DND-41 (cell line): ENCODE measurements at regions not wholly inside any gene's neighbourhood (a gene's known extent, or its start where the extent isn't known, plus 50 kb on each side); places are given as distances from the start of the nearest gene placed in this dataset.

Experiments
- ATAC-seq: fragments of 200-7000 bp; cut with Tn5 transposase; 3 replicates; pipeline ENCODE4 v1.9.1; 2021; ENCODE audit warnings: low read depth; ENCODE audit not compliant: insufficient read depth
- DNase-seq: peaks from one replicate; pipeline ENCODE4 v3.0.0-alpha.2; 2020
- H2AFZ ChIP-seq: 2 replicates; pipeline ENCODE4 v1.6.0; 2012; ENCODE audit warnings: low read depth, low read length
- H3K27ac ChIP-seq: 2 replicates; pipeline ENCODE4 v1.5.1; 2012; ENCODE audit warnings: low read length, inconsistent platforms
- H3K27me3 ChIP-seq: fragments of 200-600 bp; sonication (generic); 2 replicates; pipeline ENCODE4 v1.6.0; 2012; ENCODE audit warnings: low read length, mild to moderate bottlenecking, inconsistent platforms; ENCODE audit not compliant: insufficient read depth, poor library complexity
- H3K36me3 ChIP-seq: 2 replicates; pipeline ENCODE4 v1.5.1; 2012; ENCODE audit warnings: low read length, inconsistent platforms; ENCODE audit not compliant: insufficient read depth
- H3K4me1 ChIP-seq: 2 replicates; pipeline ENCODE4 v1.5.1; 2012; ENCODE audit warnings: mild to moderate bottlenecking, low read length; ENCODE audit not compliant: insufficient read depth
- H3K4me2 ChIP-seq: 2 replicates; pipeline ENCODE4 v1.6.0; 2012; ENCODE audit warnings: mild to moderate bottlenecking, moderate library complexity, low read length, inconsistent platforms; ENCODE audit not compliant: insufficient read depth
- H3K4me3 ChIP-seq, 2 experiments: fragments of 200-600 bp in 1 of 2; shearing (Covaris generic) in 1 of 2; 2 replicates each; pipeline ENCODE4 v1.5.1; 2012 to 2016; ENCODE audit warnings: inconsistent platforms in 2 of 2, low read length in 2 of 2, mild to moderate bottlenecking in 2 of 2, low read depth in 1 of 2, moderate library complexity in 1 of 2
- H3K79me2 ChIP-seq: 2 replicates; pipeline ENCODE4 v1.6.0; 2012; ENCODE audit warnings: low read length, inconsistent platforms; ENCODE audit not compliant: insufficient read depth
- H3K9ac ChIP-seq: 2 replicates; pipeline ENCODE4 v1.6.0; 2012; ENCODE audit warnings: low read depth, mild to moderate bottlenecking, inconsistent platforms, low read length, moderate library complexity
- H3K9me3 ChIP-seq: 2 replicates; pipeline ENCODE4 v1.5.1; 2012; ENCODE audit warnings: low read length, moderate library complexity, mild to moderate bottlenecking, inconsistent platforms; ENCODE audit not compliant: insufficient read depth, severe bottlenecking
- H4K20me1 ChIP-seq: 2 replicates; pipeline ENCODE4 v1.6.0; 2012; ENCODE audit warnings: low read length; ENCODE audit not compliant: insufficient read depth
- EZH2 ChIP-seq: IDR thresholded peaks from 3 replicates; pipeline ENCODE4 v1.6.1; 2012; ENCODE audit warnings: borderline replicate concordance, low read depth, mild to moderate bottlenecking, moderate library complexity, low read length, inconsistent platforms; ENCODE audit not compliant: severe bottlenecking
- TF ChIP-seq, protein P1 (sequence below): IDR thresholded peaks from 2 replicates; pipeline ENCODE4 v1.5.1; 2012; ENCODE audit warnings: borderline replicate concordance, low read length, moderate library complexity, mild to moderate bottlenecking; ENCODE audit not compliant: poor library complexity, severe bottlenecking; ENCODE audit errors: extremely low read depth

GRCh38 chr7:115701141-115701540 is 329.4 kb downstream of the TFEC start:
- H3K79me2 ChIP-seq = no peaks in the 10 kb centered on the region
- no peak for ATAC-seq

DNA sequence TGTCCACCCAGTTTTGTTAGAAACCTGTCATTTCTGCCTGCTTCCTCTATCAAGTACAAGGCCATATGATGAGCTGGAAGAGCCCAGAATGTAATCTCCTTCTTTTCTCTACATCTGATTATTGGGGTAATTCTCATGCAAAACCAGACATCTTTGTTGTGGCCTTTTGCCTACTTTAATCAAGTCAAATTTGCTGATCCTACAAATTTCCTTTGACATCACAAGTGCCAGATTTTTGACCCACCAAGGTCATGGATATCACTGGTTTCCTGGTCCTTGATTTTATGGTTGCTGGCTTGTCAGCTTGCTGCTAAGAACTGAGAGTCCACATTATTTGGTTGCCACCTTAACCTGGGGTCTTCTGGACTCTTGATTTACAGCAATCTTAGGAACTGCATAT is 336.1 kb downstream of the TFEC start:
- no peaks in the 10 kb centered on the region for H3K79me2 ChIP-seq
- H3K36me3 ChIP-seq = no peaks in the 10 kb centered on the region
- no peak overlapping the region for H3K27ac ChIP-seq
- no peaks in the 10 kb centered on the region for H3K27me3 ChIP-seq
- no peak overlapping the region for H3K4me3 ChIP-seq
- TF ChIP-seq, protein P1, sequence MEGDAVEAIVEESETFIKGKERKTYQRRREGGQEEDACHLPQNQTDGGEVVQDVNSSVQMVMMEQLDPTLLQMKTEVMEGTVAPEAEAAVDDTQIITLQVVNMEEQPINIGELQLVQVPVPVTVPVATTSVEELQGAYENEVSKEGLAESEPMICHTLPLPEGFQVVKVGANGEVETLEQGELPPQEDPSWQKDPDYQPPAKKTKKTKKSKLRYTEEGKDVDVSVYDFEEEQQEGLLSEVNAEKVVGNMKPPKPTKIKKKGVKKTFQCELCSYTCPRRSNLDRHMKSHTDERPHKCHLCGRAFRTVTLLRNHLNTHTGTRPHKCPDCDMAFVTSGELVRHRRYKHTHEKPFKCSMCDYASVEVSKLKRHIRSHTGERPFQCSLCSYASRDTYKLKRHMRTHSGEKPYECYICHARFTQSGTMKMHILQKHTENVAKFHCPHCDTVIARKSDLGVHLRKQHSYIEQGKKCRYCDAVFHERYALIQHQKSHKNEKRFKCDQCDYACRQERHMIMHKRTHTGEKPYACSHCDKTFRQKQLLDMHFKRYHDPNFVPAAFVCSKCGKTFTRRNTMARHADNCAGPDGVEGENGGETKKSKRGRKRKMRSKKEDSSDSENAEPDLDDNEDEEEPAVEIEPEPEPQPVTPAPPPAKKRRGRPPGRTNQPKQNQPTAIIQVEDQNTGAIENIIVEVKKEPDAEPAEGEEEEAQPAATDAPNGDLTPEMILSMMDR = no peak
- no peak for TF ChIP-seq EZH2
- ATAC-seq (no peak), DNase-seq (no peak)
- H3K4me2 ChIP-seq = no peak overlapping the region
- H3K9me3 ChIP-seq = no peaks in the 10 kb centered on the region
- no peak overlapping the region for H3K9ac ChIP-seq
- H4K20me1 ChIP-seq = no peaks in the 10 kb centered on the region
- H2AFZ ChIP-seq = no peak overlapping the region
- H3K4me1 ChIP-seq = no peaks in the 10 kb centered on the region

More at GRCh38 chr7:115701141-115701540, 329.4 kb downstream of the TFEC start:
- peaks cover 13% of the 10 kb centered on the region for H3K27me3 ChIP-seq
- TF ChIP-seq EZH2 = no peak
- TF ChIP-seq, protein P1 = no peak
- no peaks in the 10 kb centered on the region for H3K4me1 ChIP-seq
- no peaks in the 10 kb centered on the region for H3K9me3 ChIP-seq
- H4K20me1 ChIP-seq = no peaks in the 10 kb centered on the region
- H3K4me3 ChIP-seq = no peak overlapping the region
- DNase-seq = no peak
- H3K9ac ChIP-seq = no peak overlapping the region
- no peak overlapping the region for H3K4me2 ChIP-seq
- H3K27ac ChIP-seq = no peak overlapping the region
- H2AFZ ChIP-seq = no peak overlapping the region
- H3K36me3 ChIP-seq = no peaks in the 10 kb centered on the region

DNA sequence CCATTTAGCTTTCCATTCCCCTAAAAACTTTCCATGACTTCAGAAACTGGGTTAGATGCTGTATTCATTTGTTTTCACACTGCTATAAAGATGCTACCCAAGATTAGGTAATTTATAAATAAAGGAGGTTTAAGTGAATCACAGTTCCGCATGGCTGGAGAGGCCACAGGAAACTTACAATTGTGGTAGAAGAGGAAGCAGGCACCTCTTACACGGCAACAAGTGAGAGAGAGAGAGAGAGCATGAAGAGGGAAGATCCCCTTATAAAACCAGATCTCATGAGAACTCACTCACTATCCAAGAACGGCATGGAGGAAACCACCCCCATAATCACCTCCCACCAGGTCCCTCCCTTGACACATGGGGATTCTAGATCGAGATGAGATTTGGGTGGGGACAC is 336.8 kb downstream of the TFEC start:
- H3K4me3 ChIP-seq = no peak overlapping the region
- no peaks in the 10 kb centered on the region for H3K79me2 ChIP-seq
- no peaks in the 10 kb centered on the region for H3K36me3 ChIP-seq
- H3K9me3 ChIP-seq = no peaks in the 10 kb centered on the region
- no peak overlapping the region for H3K9ac ChIP-seq
- H3K4me2 ChIP-seq = no peak overlapping the region
- no peak overlapping the region for H2AFZ ChIP-seq
- DNase-seq (no peak), ATAC-seq (no peak)
- no peak overlapping the region for H3K27ac ChIP-seq
- no peaks in the 10 kb centered on the region for H3K27me3 ChIP-seq
- TF ChIP-seq, protein P1 = no peak
- no peak for TF ChIP-seq EZH2
- no peaks in the 10 kb centered on the region for H4K20me1 ChIP-seq
- no peaks in the 10 kb centered on the region for H3K4me1 ChIP-seq

DNA sequence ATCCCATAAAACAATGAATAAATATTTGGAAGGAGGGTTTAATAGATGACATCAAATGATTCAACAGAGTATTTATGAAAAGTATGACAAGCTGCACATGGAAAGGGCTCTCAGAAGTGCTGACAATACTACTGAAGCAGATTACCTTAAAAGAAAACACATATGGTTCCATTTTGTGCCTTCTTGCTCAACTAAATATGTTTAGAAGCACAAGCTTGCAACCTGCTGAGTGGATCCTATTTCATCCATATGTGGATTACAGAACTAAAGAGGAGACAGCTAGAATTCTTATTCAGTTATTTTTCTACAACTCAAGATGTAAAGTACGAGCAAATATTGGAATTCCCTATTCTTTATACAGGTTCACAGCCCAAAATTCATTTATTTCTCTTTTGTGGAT is 340.6 kb downstream of the TFEC start:
- no peaks in the 10 kb centered on the region for H3K9me3 ChIP-seq
- H2AFZ ChIP-seq = no peak overlapping the region
- H4K20me1 ChIP-seq = no peaks in the 10 kb centered on the region
- H3K36me3 ChIP-seq = no peaks in the 10 kb centered on the region
- no peaks in the 10 kb centered on the region for H3K79me2 ChIP-seq
- no peaks in the 10 kb centered on the region for H3K4me1 ChIP-seq
- no peak overlapping the region for H3K4me3 ChIP-seq
- ATAC-seq = no peak
- no peak overlapping the region for H3K27ac ChIP-seq
- no peaks in the 10 kb centered on the region for H3K27me3 ChIP-seq
- TF ChIP-seq, protein P1 = no peak
- TF ChIP-seq EZH2 = no peak
- H3K4me2 ChIP-seq = no peak overlapping the region
- no peak for DNase-seq
- H3K9ac ChIP-seq = no peak overlapping the region
